Right atrium auricular region (tissue), 2 donors: ENCODE measurements at regions not wholly inside any gene's neighbourhood (a gene's known extent, or its start where the extent isn't known, plus 50 kb on each side); places are given as distances from the start of the nearest gene placed in this dataset.

Source experiments
- DNase-seq: peaks from one replicate; pipeline ENCODE4 v3.0.0-alpha.2; 2019; ENCODE audit warnings: low spot score
- H3K27ac ChIP-seq, 2 donors: fragments of 200-600 bp; sonication (generic); 1 replicate in 1 of 2; 2 replicates in 1 of 2; pipeline ENCODE4 v1.5.1; 2016 to 2019
- H3K27me3 ChIP-seq, 2 donors: fragments of 200-600 bp; sonication (generic); one replicate each; pipeline versions ENCODE4 v1.5.1 to v1.6.0; 2017 to 2019
- H3K36me3 ChIP-seq: fragments of 200-600 bp; sonication (generic); one replicate; pipeline ENCODE4 v1.5.1; 2016
- H3K4me1 ChIP-seq, 2 donors: fragments of 200-600 bp; sonication (generic); one replicate each; pipeline versions ENCODE4 v1.5.1 to v1.6.0; 2017 to 2019
- H3K4me3 ChIP-seq, 2 donors: fragments of 200-600 bp; sonication (generic); 1 replicate in 1 of 2; 2 replicates in 1 of 2; pipeline ENCODE4 v1.5.1; 2017 to 2019; ENCODE audit warnings: mild to moderate bottlenecking in 1 of 2, moderate library complexity in 1 of 2
- H3K9me3 ChIP-seq, 2 donors: fragments of 200-600 bp; sonication (generic); one replicate each; pipeline ENCODE4 v1.5.1; 2019
- TF ChIP-seq, protein P1 (sequence below), 2 donors: fragments of 200-600 bp; sonication (generic); IDR thresholded peaks; one replicate each; pipeline ENCODE4 v1.5.1; 2019; ENCODE audit warnings: antibody characterized with exemption in 2 of 2

DNA sequence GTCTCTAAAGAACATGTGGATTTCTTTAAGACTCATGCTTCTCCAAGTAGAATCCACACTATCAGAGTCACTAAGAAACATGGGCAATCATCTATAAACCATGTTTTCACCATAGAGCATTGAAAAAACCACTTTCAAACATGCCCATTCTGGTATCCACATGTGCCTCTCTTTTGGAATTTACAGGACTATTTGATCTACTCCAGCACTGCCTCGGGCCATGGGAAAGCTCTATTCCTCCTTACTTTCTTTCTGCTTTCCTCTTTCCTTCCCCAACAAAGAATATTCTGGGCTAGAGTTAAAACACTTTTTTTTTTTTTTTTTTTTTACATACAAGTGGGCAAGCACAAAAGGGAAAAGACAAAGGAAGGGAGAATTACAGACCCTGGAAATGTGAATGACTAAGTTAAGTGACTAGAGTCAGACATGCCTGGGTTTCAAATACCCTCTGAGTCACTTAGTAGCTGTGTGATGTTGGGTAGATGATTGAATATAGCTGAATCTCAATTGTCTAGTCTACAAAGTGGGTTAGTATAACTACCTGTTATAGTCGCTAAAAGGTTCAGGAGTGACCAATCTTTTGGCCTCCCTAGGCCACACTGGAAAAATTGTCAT lies 847.7 kb upstream of the INTU start:
- Histone ChIP-seq H3K27ac (no peak overlapping the region), H3K4me1 (no peaks in the 10 kb centered on the region), H3K27me3 (no peaks in the 10 kb centered on the region), H3K4me3 (no peak overlapping the region), H3K36me3 (no peaks in the 10 kb centered on the region), H3K9me3 (no peaks in the 10 kb centered on the region)
- TF ChIP-seq, protein P1, sequence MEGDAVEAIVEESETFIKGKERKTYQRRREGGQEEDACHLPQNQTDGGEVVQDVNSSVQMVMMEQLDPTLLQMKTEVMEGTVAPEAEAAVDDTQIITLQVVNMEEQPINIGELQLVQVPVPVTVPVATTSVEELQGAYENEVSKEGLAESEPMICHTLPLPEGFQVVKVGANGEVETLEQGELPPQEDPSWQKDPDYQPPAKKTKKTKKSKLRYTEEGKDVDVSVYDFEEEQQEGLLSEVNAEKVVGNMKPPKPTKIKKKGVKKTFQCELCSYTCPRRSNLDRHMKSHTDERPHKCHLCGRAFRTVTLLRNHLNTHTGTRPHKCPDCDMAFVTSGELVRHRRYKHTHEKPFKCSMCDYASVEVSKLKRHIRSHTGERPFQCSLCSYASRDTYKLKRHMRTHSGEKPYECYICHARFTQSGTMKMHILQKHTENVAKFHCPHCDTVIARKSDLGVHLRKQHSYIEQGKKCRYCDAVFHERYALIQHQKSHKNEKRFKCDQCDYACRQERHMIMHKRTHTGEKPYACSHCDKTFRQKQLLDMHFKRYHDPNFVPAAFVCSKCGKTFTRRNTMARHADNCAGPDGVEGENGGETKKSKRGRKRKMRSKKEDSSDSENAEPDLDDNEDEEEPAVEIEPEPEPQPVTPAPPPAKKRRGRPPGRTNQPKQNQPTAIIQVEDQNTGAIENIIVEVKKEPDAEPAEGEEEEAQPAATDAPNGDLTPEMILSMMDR (IDR thresholded peaks at IDR 0.05), result no peak
- DNase-seq, result no peak

GRCh38 chr4:126790633-126791032 lies 842.1 kb upstream of the INTU start:
- TF ChIP-seq, protein P1 (IDR thresholded peaks at IDR 0.05), result no peak

DNA sequence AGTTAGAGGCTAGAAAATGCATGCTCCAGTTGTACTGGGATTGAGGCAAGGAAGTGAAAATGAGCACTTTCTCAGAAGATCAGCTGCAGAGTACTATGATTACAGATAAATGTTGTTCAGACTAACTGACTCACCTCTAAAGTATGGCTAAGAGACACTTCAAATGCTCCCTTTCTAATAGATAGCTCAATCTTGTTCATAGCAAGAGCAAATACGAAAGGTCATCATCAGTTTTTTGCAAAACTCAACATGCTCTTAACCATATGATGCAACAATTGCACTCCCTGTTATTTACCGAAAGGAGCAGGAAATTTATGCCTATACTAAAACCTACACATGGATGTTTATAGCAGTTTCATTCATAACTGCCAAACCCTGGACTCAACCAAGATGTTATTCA lies 838.4 kb upstream of the INTU start:
- no peak for DNase-seq
- Histone ChIP-seq H3K36me3 (no peaks in the 10 kb centered on the region), H3K9me3 (no peaks in the 10 kb centered on the region), H3K4me1 (no peaks in the 10 kb centered on the region), H3K4me3 (no peak overlapping the region), H3K27ac (no peak overlapping the region), H3K27me3 (no peaks in the 10 kb centered on the region)
- TF ChIP-seq, protein P1 (IDR thresholded peaks at IDR 0.05), result no peak

More at GRCh38 chr4:126790633-126791032, 842.1 kb upstream of the INTU start:
- Histone ChIP-seq H3K36me3 (no peaks in the 10 kb centered on the region), H3K27ac (no peak overlapping the region), H3K9me3 (no peaks in the 10 kb centered on the region), H3K4me1 (no peaks in the 10 kb centered on the region), H3K27me3 (no peaks in the 10 kb centered on the region), H3K4me3 (no peak overlapping the region)
- no peak for DNase-seq

DNA sequence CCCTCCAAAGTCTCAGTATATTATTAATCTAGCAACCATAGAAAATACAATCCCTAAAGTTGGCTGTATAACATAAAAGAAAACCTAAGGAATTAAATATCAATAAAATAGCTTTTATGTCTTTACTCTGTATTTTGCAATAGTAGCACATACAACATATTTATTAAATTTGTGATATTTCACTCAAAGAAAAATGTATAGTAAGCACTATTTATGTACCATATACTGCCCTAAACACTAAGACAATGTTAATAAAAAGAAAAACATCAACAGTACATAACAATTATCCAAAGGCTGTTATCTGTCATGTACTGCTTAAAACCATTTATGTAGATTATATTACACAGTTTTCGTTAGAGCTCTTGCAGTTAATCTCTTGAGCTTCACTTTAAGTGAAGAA lies 834.5 kb upstream of the INTU start:
- H3K4me3 ChIP-seq, result no peak overlapping the region
- H3K4me1 ChIP-seq, result no peaks in the 10 kb centered on the region
- H3K27ac ChIP-seq, result no peak overlapping the region
- no peaks in the 10 kb centered on the region for H3K27me3 ChIP-seq
- H3K36me3 ChIP-seq, result no peaks in the 10 kb centered on the region
- DNase-seq, result no peak
- H3K9me3 ChIP-seq, result no peaks in the 10 kb centered on the region
- TF ChIP-seq, protein P1 (IDR thresholded peaks at IDR 0.05), result no peak

GRCh38 chr4:126799416-126799815 lies 833.3 kb upstream of the INTU start:
- DNase-seq, result no peak
- H3K4me1 ChIP-seq, result no peaks in the 10 kb centered on the region
- H3K36me3 ChIP-seq, result no peaks in the 10 kb centered on the region
- no peak overlapping the region for H3K4me3 ChIP-seq
- TF ChIP-seq, protein P1 (IDR thresholded peaks at IDR 0.05), result no peak
- H3K27me3 ChIP-seq, result no peaks in the 10 kb centered on the region
- H3K9me3 ChIP-seq, result no peaks in the 10 kb centered on the region
- H3K27ac ChIP-seq, result no peak overlapping the region

DNA sequence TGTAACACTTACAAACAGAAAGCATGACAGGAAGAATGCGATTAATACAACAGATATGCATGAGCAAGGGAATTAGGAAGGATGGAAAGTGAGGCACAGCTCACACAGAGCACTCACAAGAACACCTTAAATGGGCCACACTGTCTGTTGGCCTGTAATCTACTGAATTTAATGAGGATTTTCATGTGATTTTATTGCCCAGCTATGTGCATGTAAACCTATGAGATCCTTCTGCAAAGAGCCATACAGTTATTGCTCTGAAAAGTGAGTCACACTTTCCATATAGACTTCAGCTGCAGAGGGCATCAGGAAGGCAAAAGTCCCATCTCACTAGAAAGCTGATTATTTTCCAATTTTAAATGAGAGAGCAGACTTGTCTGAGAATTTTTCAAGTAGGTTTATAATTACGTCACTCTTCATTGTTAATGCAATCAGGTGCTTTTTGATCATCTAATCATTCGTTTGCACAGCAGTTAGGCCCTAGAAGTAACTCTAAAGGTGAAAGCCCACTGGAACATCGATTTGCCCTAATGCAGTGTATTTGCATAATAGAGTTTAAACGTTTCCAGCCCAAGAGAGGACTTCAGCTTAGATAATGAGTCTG lies 832.7 kb upstream of the INTU start:
- TF ChIP-seq, protein P1 (IDR thresholded peaks at IDR 0.05), result no peak
- no peaks in the 10 kb centered on the region for H3K4me1 ChIP-seq
- no peaks in the 10 kb centered on the region for H3K27me3 ChIP-seq
- H3K27ac ChIP-seq, result no peak overlapping the region
- H3K9me3 ChIP-seq, result no peaks in the 10 kb centered on the region
- H3K4me3 ChIP-seq, result no peak overlapping the region
- no peaks in the 10 kb centered on the region for H3K36me3 ChIP-seq
- DNase-seq, result no peak
